ENCODE measurements at regions not wholly inside any gene's neighbourhood (a gene's known extent, or its start where the extent isn't known, plus 50 kb on each side); places are given as distances from the start of the nearest gene placed in this dataset.
A peak's percentile ranks its signal among the peaks of the same experiment; 100 is the strongest.

GRCh38 chr11:39209981-39210380 lies 2249.5 kb downstream of the LRRC4C start:
- no peaks in the 10 kb centered on the region for H3K9me3 ChIP-seq (ENCODE audit: control insufficient read depth, low read length)
- H3K4me1 ChIP-seq (ENCODE audit: control insufficient read depth, insufficient read depth, low read length), result no peaks in the 10 kb centered on the region
- WGBS, result 81% methylated on average over 2 of the region's 2 CpGs
- H3K27ac ChIP-seq (ENCODE audit: low read length), result no peak overlapping the region
- intact Hi-C loops (cut with DNase I), result no loop called here
- no peak for ATAC-seq
- no peaks in the 10 kb centered on the region for H3K27me3 ChIP-seq (ENCODE audit: control insufficient read depth, insufficient read depth)
- no peak overlapping the region for H3K4me3 ChIP-seq (ENCODE audit: low read length)
- no peak for DNase-seq

GRCh38 chr11:39205236-39205995 lies 2254.0 kb downstream of the LRRC4C start:
- no peak overlapping the region for H3K4me3 ChIP-seq (ENCODE audit: low read length)
- DNase-seq (no peak), ATAC-seq (no peak)
- H3K27ac ChIP-seq (ENCODE audit: low read length), result no peak overlapping the region
- intact Hi-C loops (cut with DNase I), result no loop called here
- WGBS, result 51% methylated on average over 3 of the region's 3 CpGs
- H3K4me1 ChIP-seq (ENCODE audit: control insufficient read depth, insufficient read depth, low read length), result no peaks in the 10 kb centered on the region
- H3K9me3 ChIP-seq (ENCODE audit: control insufficient read depth, low read length), result no peaks in the 10 kb centered on the region
- H3K27me3 ChIP-seq (ENCODE audit: control insufficient read depth, insufficient read depth), result no peaks in the 10 kb centered on the region

- DNase-seq, result peak in 1 of 3 donors; percentile 51
- WGBS, result 94% methylated on average over 24 of the region's 24 CpGs
These were observed 2266.8 kb downstream of the LRRC4C start for GRCh38 chr11:39192671-39193070.

GRCh38 chr11:39190751-39191150 lies 2268.7 kb downstream of the LRRC4C start:
- intact Hi-C loops (cut with DNase I), result no loop called here
- no peak for DNase-seq
- no peak overlapping the region for H3K4me3 ChIP-seq (ENCODE audit: low read length)
- 46% methylated on average over 2 of the region's 2 CpGs for whole genome bisulfite sequencing
- H3K9me3 ChIP-seq (ENCODE audit: control insufficient read depth, low read length), result no peaks in the 10 kb centered on the region
- no peaks in the 10 kb centered on the region for H3K4me1 ChIP-seq (ENCODE audit: control insufficient read depth, insufficient read depth, low read length)
- no peaks in the 10 kb centered on the region for H3K27me3 ChIP-seq (ENCODE audit: control insufficient read depth, insufficient read depth)
- H3K27ac ChIP-seq (ENCODE audit: low read length), result no peak overlapping the region
- no peak for ATAC-seq

More at GRCh38 chr11:39192671-39193070, 2266.8 kb downstream of the LRRC4C start:
- no peak for ATAC-seq
- Histone ChIP-seq H3K4me1 (ENCODE audit: control insufficient read depth, insufficient read depth, low read length) (no peaks in the 10 kb centered on the region), H3K27ac (ENCODE audit: low read length) (no peak overlapping the region), H3K4me3 (ENCODE audit: low read length) (no peak overlapping the region), H3K27me3 (ENCODE audit: control insufficient read depth, insufficient read depth) (no peaks in the 10 kb centered on the region), H3K9me3 (ENCODE audit: control insufficient read depth, low read length) (no peaks in the 10 kb centered on the region)
- intact Hi-C loops (cut with DNase I), result no loop called here

GRCh38 chr11:39177678-39178077 lies 2281.8 kb downstream of the LRRC4C start:
- 91% methylated on average over 4 of the region's 4 CpGs for WGBS
- H3K27me3 ChIP-seq (ENCODE audit: control insufficient read depth, insufficient read depth), result no peaks in the 10 kb centered on the region
- no peaks in the 10 kb centered on the region for H3K4me1 ChIP-seq (ENCODE audit: control insufficient read depth, insufficient read depth, low read length)
- DNase-seq (no peak), ATAC-seq (no peak)
- no peaks in the 10 kb centered on the region for H3K9me3 ChIP-seq (ENCODE audit: control insufficient read depth, low read length)
- intact Hi-C loops (cut with DNase I), result no loop called here
- no peak overlapping the region for H3K27ac ChIP-seq (ENCODE audit: low read length)
- no peak overlapping the region for H3K4me3 ChIP-seq (ENCODE audit: low read length)

- intact Hi-C loops (cut with DNase I), result no loop called here
- 39% methylated on average over 2 of the region's 2 CpGs for whole genome bisulfite sequencing
- ATAC-seq (no peak), DNase-seq (no peak)
- Histone ChIP-seq H3K27ac (ENCODE audit: low read length) (no peak overlapping the region), H3K4me3 (ENCODE audit: low read length) (no peak overlapping the region), H3K27me3 (ENCODE audit: control insufficient read depth, insufficient read depth) (no peaks in the 10 kb centered on the region), H3K9me3 (ENCODE audit: control insufficient read depth, low read length) (no peaks in the 10 kb centered on the region), H3K4me1 (ENCODE audit: control insufficient read depth, insufficient read depth, low read length) (no peaks in the 10 kb centered on the region)
These were observed 2284.5 kb downstream of the LRRC4C start for GRCh38 chr11:39174965-39175364.

- intact Hi-C loops (cut with DNase I), result no loop called here
- Histone ChIP-seq H3K27ac (ENCODE audit: low read length) (no peak overlapping the region), H3K4me3 (ENCODE audit: low read length) (no peak overlapping the region), H3K9me3 (ENCODE audit: control insufficient read depth, low read length) (no peaks in the 10 kb centered on the region), H3K4me1 (ENCODE audit: control insufficient read depth, insufficient read depth, low read length) (no peaks in the 10 kb centered on the region), H3K27me3 (ENCODE audit: control insufficient read depth, insufficient read depth) (no peaks in the 10 kb centered on the region)
- no peak for ATAC-seq
- DNase-seq, result no peak
These were observed 2285.3 kb downstream of the LRRC4C start for GRCh38 chr11:39174196-39174595.

- Histone ChIP-seq H3K27ac (ENCODE audit: low read length) (no peak overlapping the region), H3K4me3 (ENCODE audit: low read length) (no peak overlapping the region), H3K27me3 (ENCODE audit: control insufficient read depth, insufficient read depth) (no peaks in the 10 kb centered on the region), H3K4me1 (ENCODE audit: control insufficient read depth, insufficient read depth, low read length) (no peaks in the 10 kb centered on the region), H3K9me3 (ENCODE audit: control insufficient read depth, low read length) (no peaks in the 10 kb centered on the region)
- ATAC-seq (no peak), DNase-seq (no peak)
- intact Hi-C loops (cut with DNase I), result no loop called here
These were observed 2294.4 kb downstream of the LRRC4C start for GRCh38 chr11:39165021-39165420.

GRCh38 chr11:39149214-39149613 lies 2310.2 kb downstream of the LRRC4C start:
- H3K4me3 ChIP-seq (ENCODE audit: low read length), result no peak overlapping the region
- DNase-seq (no peak), ATAC-seq (no peak)
- no peaks in the 10 kb centered on the region for H3K27me3 ChIP-seq (ENCODE audit: control insufficient read depth, insufficient read depth)
- H3K27ac ChIP-seq (ENCODE audit: low read length), result no peak overlapping the region
- intact Hi-C loops (cut with DNase I), result no loop called here
- H3K4me1 ChIP-seq (ENCODE audit: control insufficient read depth, insufficient read depth, low read length), result no peaks in the 10 kb centered on the region
- 41% methylated on average over 1 of the region's 1 CpG for WGBS
- no peaks in the 10 kb centered on the region for H3K9me3 ChIP-seq (ENCODE audit: control insufficient read depth, low read length)

GRCh38 chr11:39145346-39145745 lies 2314.1 kb downstream of the LRRC4C start:
- intact Hi-C loops (cut with DNase I), result no loop called here
- 89% methylated on average over 2 of the region's 2 CpGs for WGBS
- ATAC-seq, result no peak

GRCh38 chr11:39144351-39145130 lies 2314.9 kb downstream of the LRRC4C start:
- Histone ChIP-seq H3K4me1 (ENCODE audit: control insufficient read depth, insufficient read depth, low read length) (no peaks in the 10 kb centered on the region), H3K27me3 (ENCODE audit: control insufficient read depth, insufficient read depth) (no peaks in the 10 kb centered on the region), H3K9me3 (ENCODE audit: control insufficient read depth, low read length) (no peaks in the 10 kb centered on the region), H3K27ac (ENCODE audit: low read length) (no peak overlapping the region), H3K4me3 (ENCODE audit: low read length) (no peak overlapping the region)
- 68% methylated on average over 3 of the region's 3 CpGs for WGBS
- ATAC-seq (no peak), DNase-seq (no peak)
- intact Hi-C loops (cut with DNase I), result no loop called here

More at GRCh38 chr11:39145346-39145745, 2314.1 kb downstream of the LRRC4C start:
- Histone ChIP-seq H3K27ac (ENCODE audit: low read length) (no peak overlapping the region), H3K27me3 (ENCODE audit: control insufficient read depth, insufficient read depth) (no peaks in the 10 kb centered on the region), H3K4me3 (ENCODE audit: low read length) (no peak overlapping the region), H3K9me3 (ENCODE audit: control insufficient read depth, low read length) (no peaks in the 10 kb centered on the region), H3K4me1 (ENCODE audit: control insufficient read depth, insufficient read depth, low read length) (no peaks in the 10 kb centered on the region)
- no peak for DNase-seq
